ENCODE measurements at regions not wholly inside any gene's neighbourhood (a gene's known extent, or its start where the extent isn't known, plus 50 kb on each side); places are given as distances from the start of the nearest gene placed in this dataset.
A peak's percentile ranks its signal among the peaks of the same experiment; 100 is the strongest.
"Not testable (repeated sequence)": the region's sequence is repeated elsewhere in the genome, so short reads cannot be mapped to it uniquely, and the experiment has no call there.

DNA sequence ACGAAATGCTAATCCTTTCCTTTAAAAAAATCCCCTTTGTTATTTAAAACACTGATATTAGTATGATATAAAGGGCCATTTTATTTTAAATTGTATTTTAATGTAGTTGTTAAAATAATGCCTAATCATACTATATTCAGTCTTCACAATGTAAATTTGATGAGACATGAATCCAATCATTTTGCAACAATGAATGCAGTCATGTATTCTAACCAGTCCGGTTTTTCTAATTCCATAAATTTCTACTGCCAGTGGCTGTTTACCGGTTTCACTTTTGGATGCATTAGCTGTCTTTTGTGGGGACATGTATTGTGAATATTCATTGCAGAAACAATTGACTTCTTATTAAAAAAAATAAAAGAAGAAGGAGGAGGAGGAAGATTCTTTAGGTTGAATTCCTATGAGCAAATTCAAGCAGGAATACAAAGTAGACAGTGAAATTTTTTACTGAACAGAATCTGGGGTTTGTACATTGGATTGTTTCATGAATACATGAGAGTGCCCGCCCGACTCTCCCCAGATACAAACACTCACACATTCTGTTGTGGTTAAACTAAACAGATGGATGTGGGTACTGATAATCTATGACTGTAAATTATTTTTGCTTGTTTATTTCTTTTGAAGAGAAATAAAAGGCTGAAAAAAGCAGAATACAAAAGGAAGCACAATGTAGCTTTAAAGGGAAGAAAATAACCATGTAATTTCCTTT lies 624.8 kb upstream of the PTBP2 start:
- DNase-seq: peak; percentile 16

DNA sequence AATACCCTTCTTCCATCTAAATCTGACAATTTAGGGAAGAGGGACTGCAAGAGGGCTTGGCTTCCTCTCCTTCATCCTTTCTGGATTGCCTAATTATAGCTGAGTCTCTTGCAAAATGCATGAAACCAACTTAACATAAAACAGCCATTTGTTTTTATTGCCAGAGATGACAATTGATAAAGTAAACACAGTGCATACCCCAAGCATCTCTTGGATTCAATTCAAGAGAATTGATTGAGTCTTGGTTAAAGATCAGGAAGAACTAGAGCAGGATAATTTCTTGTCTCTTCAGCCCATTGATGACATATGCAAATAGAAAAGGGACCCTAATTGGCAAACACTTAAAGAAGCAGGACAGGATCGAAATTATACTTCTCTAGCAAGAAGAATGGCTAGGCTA lies 617.1 kb upstream of the PTBP2 start:
- DNase-seq: peak; percentile 33

DNA sequence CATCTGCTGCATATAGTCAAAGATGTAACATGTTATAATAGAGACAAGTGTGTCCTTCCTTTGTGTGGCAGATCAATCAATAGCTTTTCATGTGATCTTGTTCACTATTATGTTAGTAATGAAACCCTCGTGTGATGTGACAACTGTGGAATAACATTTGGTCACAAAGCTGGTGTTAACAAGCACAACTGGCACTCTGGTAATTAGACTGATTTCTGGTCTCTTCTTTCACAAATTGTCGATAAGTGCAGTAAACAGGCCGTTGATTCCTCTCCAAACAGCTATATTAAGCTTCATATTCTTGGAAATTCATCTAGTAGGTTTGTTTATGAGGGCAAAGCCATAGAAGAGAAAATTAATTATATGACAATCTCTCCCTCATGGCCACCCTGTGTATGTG lies 616.7 kb upstream of the PTBP2 start:
- peak; percentile 33 for DNase-seq

DNA sequence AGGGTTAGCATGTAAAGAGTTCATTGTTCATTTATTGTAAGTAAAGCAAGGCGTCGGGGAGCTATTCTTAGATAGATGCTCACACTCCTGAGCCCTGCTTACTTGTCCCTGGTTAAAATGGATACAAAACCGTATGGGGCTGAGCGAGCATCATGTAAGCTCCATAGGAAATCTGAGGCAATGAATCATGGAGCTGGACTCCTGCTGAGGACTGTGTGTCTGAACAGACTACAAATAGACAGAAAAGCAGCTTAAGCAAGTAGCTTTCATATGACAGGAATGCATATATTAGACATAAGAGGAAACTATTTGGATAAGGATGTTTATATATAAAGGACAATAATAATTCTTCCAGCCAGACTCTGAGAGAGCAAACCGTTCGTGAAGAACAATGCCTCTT lies 604.9 kb upstream of the PTBP2 start:
- DNase-seq: no peak

DNA sequence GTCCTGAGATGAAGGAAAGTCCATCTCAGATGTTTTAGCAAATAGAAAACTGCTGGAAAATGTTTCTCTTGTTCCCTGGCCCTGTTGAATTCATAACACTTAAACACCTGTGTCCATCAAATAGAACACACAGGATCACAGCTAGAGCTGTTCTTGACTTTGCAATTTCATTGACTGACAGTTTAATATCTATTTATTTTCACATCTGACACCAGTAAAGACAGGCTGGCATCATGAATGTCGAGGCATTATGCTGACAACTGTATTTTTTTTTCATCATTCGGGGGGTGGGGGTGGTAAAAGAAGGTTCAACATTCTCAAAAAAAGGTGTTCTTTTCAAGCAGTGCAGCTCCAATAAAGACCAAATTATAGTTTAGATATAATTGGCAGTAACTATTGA lies 591.2 kb upstream of the PTBP2 start:
- peak; percentile 47 for DNase-seq

DNA sequence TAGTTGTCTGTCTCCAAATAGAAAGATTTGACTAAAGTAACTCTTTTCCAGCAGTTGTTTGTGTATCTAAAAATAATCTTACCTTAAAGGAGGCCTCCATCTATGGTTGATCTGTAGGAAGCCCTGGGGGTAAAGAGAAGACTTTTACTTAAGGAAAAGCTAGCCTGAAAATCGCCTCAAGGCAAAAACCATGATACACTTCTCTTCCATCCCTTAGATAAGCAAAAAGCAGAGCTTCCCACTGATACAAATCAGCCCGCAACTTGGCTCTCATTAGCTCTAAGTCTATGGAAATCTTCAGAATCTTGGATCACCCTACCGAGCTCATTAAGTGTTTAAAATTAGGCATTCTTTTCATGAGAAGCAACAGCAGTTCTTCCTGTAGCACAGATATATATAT lies 576.9 kb upstream of the PTBP2 start:
- no peak for DNase-seq

DNA sequence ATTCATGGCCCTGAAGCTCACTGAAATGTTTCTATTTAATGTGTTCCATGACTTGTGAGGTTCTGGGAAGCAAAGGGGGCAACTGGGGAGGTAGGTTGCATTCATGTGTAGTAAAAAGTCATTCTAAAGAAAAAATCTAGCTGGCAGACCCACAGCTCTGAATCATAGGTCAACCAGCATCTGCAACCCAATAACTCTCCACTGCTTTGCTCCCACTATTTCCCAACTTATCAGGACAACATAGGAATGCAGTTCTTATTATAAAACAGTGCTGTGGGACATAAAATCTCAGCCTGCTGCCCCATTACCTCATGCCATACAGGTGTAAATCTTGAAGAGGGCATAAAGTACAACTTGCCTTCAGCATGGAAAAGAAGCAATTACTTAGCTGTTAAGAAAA lies 576.1 kb upstream of the PTBP2 start:
- DNase-seq: no peak

DNA sequence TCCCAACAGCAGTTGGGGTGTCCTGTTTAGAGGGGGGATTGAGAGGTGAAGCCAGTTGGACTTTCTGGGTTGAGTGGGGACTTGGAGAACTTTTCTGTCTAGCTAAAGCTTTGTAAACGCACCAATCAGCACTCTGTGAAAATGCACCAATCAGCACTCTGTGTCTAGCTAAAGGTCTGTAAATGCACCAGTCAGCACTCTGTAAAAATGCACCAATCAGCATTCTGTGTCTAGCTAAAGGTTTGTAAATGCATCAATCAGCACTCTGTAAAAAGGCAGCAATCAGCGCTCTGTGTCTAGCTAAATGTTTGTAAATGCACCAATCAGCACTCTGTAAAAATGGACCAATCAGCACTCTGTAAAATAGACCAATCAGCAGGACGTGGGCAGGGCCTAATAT lies 568.6 kb upstream of the PTBP2 start:
- DNase-seq: not testable (repeated sequence)

DNA sequence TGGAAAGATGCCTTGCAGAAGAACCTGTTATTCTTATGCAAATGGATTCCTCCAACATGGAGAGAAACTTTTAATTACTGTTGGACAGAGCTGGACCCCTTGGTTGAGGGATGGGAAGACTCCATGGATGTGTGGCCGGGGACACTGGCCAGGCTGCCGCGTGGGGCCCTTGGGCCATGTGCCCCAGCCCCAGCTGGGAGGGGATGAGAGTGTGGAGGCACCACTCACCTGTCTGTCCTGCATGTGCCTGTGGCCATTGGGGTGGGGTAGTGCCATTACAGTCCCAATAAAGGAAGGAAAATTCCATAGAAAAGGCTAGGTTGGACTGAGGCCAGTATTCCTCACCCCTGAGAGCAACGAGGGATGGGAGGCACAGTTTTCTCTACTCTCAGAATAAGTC lies 564.5 kb upstream of the PTBP2 start:
- DNase-seq: no peak

DNA sequence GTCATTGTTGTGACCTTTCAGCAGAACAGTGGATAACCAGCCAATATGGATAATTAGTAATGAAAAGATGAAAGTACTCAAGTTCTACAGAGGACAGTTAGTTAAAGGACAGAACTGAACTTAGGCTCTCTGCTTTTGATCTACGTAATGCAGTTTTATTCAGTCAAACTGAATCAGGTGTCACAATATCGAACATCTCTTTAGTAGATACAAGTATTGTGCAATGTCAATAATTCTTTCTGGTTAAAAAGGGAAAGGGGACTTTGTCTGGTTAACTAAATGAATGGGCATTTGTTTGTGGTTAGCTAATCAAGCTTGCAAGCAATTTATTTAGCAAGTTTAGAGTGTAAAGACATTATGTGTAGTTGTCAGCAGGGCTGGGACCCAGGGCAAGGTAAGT lies 562.2 kb upstream of the PTBP2 start:
- no peak for DNase-seq

DNA sequence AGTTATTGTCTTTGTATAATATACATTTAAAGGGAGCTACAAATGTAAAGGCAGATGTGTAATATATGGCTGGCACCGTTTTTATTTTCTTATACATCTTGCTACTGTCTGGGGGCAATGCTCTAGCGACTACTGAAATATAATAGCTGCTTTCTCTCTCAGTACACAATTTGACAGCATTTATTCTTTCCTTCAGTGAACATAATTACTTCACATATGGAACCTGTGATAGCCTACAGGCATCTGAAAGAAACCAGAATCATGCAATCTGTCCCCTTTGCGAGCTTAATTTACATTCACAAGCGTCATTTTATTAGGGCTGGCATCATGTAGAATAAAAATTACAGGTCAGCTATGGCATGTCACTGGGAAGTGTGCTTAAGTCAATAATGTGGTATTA lies 557.5 kb upstream of the PTBP2 start:
- DNase-seq: no peak

DNA sequence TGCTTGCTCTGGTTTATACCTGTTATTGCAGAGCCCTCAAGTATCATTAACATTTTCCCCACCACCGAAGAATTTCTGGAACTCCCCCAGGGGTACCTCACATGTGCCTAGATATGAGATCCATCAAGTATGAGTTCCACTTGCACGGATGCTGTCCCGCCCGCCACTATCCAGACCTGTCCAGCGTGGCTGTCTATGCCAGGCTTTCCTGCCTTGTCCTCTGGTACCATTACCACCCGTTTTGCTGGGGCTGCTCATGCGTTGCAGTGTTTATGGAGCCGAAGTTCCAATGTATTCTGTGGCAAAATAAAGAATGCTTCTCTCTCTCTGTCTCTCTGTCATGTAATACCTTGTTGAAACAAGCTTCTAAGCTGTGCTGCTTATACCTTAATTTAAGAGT lies 543.5 kb upstream of the PTBP2 start:
- DNase-seq: no peak

DNA sequence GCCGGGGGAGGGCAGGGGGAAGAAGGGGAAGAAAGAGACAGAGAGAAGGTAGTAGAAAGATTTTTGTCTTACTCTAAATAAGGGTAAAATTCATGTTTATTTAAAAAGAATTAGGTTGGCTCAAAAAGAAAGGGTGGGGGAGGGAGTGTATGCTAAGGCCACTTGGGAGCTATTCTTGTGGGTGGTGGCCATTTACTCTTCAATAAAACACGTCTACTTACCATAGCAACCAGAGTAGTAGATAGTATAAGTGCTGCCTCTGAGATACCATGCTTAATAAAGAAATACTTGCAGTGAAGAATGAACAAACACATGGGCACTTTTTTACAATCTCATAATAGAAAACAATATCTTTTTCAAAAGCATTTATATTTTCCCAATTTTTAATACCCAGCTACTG lies 538.1 kb upstream of the PTBP2 start:
- DNase-seq: no peak

DNA sequence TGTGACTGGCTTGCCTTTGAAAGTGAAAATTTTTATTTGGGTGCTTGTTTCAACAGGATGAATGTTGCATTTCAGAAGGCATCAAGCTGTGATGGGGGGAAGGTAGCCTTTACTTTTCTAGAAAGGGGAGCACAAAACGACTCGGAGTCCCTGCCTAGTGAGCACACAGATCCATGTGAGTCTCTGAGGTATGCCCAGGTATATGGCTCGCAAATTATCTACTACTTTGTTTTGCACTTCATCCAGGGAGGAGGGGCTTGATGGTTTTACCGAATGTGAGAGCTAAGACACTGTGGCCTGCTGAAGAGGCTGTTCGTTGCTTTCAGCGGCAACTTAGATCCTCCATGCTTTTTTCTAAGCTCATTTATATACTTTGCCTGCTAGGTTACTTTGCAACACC lies 537.7 kb upstream of the PTBP2 start:
- no peak for DNase-seq

DNA sequence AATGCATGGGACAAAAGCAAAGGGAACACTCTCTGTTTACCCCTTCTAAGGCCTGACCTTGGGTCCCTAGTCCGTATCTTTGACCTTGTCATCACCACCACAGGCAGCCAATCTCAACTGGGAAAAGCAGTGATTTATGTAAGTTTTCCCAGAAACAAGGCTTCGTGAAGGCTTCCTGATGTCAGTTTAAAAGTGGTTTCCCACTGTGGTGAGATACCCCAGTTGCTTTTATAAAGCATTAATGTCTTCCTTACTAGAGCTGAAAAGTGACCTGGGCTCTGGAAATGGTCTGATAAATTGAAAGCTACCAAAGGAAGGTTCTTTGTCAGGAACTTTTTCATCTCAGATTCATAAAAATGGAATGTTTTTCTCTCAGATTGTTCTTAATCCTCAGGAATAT lies 536.4 kb upstream of the PTBP2 start:
- DNase-seq: no peak

DNA sequence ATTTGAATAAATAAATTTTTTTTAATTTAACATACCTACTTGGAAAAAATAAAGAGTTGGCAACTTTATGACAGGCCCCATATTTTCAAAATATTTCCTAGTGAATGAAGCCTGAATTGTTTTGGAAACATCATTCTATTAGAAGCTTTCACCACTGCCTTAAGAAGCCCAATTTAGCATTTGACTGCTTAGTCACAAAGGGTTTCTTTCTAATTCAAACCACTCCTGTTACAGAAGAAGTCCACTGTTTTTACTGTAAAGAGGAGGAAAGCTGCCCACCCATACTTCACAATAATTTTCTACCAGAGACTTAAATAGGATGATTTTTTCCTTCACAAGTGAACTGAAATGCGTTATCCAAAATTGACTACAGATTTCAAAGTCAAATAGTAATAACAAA lies 534.6 kb upstream of the PTBP2 start:
- no peak for DNase-seq

DNA sequence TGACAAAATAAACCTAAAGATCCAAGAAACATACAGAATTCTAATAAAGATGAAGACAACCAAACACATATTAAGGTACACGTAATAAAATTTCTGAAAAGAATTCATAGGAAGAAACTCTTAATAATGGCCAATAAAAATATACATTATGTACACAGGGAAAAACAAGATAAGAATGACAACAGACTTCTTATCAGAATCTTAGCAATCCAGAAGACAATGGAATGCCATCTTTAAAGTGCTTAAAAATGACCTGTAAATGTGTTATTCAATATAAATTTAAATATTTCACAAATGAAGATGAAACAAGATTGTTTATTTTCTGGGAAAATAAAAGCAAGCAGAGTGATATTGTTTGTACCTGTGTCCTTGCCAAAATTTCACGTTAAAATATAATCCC lies 530.4 kb upstream of the PTBP2 start:
- DNase-seq: no peak

DNA sequence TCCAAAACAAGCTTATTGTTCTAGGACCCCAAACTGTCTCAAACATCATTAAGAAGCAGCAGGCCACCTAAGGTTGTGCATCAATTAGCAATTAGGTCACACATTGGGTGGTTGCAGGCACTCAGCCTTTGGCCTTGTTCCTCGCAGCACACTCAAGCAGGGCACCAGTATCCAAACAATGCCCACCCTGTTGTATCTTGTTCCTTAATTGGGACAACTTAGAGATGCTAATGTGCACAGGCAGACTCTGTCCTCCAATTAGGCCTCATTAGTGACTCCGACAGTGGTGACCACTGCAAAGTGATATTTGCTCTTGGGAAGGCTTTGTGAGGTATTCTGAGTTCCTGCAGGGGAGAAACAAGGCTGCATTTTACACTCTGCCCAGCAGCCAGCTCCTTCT lies 515.1 kb upstream of the PTBP2 start:
- no peak for DNase-seq

DNA sequence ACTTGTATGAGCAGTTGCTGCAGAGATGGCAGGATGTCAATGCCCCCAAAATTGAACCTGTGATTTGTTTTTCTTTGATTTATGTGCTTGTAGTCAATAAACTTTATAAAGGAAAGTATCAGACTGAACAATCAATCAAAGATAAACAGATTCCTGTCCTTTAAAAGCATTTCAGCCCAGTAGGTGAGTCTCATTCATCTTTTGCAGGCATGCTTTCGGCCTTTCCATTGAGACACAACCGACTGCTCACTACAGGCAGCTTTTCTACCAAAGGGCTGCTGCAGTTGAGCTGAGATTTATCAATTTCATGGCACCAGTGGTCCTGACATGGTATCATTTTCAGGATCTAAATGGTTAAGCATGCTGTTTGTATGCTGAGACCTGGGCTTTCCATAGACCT lies 513.6 kb upstream of the PTBP2 start:
- no peak for DNase-seq

DNA sequence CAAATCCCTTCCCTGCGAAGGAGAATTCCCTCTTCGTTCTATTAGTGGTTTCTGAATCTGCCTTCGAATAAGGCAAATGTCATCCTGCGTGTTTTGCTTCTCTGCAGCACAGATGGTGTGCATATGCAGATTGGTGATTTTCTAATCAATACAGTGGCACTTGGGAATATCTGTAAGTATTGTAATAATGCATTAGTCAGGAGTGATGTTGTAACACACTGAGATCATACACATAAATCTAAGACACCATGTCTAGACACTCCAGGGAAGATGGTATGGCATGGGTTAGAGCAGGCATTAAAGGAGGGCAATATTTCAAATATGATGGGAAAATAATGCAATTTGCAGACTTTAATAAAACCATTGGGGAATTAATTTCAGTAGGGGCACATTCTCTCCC lies 513.2 kb upstream of the PTBP2 start:
- no peak for DNase-seq

DNA sequence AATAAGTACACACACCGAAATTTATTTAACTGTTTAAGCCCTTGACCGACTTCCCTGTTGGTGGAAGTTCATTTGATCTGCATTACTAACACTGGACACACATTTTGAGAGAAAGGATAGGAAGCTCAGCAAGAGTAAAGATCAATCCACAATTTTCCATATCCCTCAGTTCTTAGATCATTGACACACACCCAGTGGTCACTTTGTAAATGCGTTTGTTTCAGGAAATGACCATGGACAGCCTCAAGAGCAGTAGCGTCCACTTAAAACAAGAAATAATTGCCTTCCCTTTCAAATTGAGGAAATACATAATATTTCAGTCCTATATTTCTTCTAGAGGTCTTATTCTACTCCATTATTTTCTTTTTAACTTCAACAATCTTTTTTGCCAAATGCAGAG lies 511.5 kb upstream of the PTBP2 start:
- DNase-seq: no peak

DNA sequence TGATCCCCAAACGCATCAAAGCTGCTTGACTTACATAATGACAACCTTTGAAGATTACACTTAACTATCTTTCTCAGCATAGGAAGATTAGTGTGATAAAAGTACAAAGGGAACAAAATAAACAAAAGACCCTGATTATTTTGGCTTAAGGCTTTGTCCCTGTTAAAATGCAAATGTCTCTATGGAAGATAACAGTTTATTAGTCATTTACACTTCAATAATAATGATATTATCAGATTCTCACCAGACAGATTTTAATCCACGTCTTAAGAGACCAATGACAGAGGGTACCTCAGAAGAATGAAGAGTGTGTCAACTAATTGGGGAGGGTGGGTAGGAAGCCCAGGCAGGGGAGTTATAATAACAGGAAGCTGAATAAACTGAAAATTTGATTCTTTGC lies 510.4 kb upstream of the PTBP2 start:
- no peak for DNase-seq

DNA sequence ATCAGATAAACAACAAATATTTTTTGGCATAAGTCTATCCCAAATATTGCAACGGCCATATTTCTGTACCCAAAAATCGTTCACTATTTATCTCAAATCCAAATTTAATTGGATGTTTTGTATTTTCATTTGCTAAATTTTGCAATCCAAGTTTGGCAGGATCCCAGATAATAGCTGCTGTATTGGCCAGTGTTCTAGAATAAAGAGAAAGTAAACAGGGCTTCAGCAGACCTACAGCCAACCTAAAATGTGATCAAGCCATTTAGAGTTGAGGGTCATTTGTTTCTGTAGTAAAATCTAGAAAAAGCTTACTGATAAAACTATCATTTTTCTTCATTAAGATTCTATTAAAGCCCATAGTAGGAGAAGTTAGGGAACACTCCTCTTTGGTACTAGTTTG lies 506.6 kb upstream of the PTBP2 start:
- DNase-seq: no peak

DNA sequence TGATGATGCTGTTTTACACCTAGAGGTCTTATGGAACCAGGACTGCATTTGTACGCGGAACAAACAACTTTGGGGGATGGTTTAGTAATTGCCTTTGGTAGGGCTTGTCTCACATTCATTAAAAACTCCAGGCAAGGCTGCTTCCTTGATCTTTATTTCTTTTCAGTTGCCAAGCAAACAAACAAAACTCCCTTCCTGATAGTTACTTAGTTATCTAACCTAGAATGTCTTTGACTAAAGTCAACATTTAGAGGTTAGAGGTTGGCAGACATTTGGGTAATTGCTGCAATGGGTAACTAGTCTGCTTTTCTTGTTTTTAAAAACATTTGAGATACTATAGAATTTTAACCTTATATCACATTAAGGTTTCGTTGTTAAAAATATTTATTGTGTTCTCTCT lies 500.9 kb upstream of the PTBP2 start:
- DNase-seq: peak; percentile 66

DNA sequence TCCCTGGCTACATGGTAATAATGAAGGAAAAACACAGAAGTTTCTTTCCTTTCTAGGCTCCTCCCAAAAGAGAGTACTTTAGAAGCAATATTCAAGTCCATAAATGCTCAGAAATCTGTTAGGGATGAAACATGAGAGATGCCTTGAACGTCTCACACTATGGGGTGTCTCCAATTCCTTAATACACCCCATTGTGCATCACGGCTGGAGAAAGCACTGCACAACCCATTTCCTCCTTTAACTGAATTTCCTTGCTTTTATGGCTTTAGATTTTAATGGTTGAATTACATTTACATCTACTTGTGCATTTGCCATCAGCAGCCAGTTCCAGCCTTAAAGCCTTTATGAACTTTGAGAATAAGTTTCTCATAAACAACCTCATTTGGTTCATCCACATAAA lies 498.9 kb upstream of the PTBP2 start:
- DNase-seq: no peak

DNA sequence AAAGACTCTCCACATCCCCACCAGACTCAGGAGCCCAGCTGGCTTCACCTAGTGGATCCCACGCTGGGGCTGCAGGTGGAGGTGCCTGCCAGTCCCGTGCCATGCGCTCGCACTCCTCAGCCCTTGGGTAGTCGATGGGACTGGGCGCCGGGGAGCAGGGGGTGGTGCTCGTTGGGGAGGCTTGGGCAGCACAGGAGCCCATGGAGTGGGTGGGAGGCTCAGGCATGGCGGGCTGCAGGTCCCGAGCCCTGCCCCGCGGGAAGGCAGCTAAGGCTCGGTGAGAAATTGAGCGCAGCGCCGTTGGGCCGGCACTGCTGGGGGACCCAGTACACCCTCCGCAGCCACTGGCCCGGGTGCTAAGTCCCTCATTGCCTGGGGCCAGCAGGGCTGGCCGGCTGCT lies 497.4 kb upstream of the PTBP2 start:
- not testable (repeated sequence) for DNase-seq

Data from NCI-H1105 (cell line).